Neural cell (in vitro differentiated cells): ENCODE measurements at regions not wholly inside any gene's neighbourhood (a gene's known extent, or its start where the extent isn't known, plus 50 kb on each side); places are given as distances from the start of the nearest gene placed in this dataset.

Experiments used
- H2AFZ ChIP-seq: fragments of 200-600, 300-800 bp; sonication (generic), shearing (Covaris generic); 2 replicates; pipeline ENCODE4 v1.6.0; 2014; ENCODE audit warnings: low read depth, mild to moderate bottlenecking, antibody characterized with exemption, low read length, moderate library complexity
- H3F3A ChIP-seq: fragments of 200-600 bp; shearing (Covaris generic); 2 replicates; pipeline ENCODE4 v1.6.1; 2016; ENCODE audit warnings: mild to moderate bottlenecking, moderate library complexity, mixed read lengths, antibody characterized with exemption, low read length; ENCODE audit not compliant: insufficient read depth, poor library complexity, severe bottlenecking
- H3K27ac ChIP-seq: fragments of 200-600, 300-800 bp; sonication (generic), shearing (Covaris generic); 2 replicates; pipeline ENCODE4 v1.5.1; 2014; ENCODE audit warnings: mild to moderate bottlenecking, low read length, moderate library complexity
- H3K27me3 ChIP-seq: fragments of 300-800, 200-600 bp; sonication (generic), shearing (Covaris generic); 2 replicates; pipeline ENCODE4 v1.6.0; 2014; ENCODE audit warnings: mild to moderate bottlenecking, low read depth, low read length, moderate library complexity; ENCODE audit not compliant: insufficient read depth
- H3K36me3 ChIP-seq: fragments of 300-800, 200-600 bp; sonication (generic), shearing (Covaris generic); 2 replicates; pipeline ENCODE4 v1.5.1; 2014; ENCODE audit warnings: mild to moderate bottlenecking, antibody characterized with exemption, low read length, moderate library complexity; ENCODE audit not compliant: insufficient read depth
- H3K4me2 ChIP-seq: fragments of 300-800, 200-600 bp; sonication (generic), shearing (Covaris generic); 2 replicates; pipeline ENCODE4 v1.6.0; 2014; ENCODE audit warnings: mild to moderate bottlenecking, low read length
- H3K4me3 ChIP-seq: fragments of 300-800, 200-600 bp; sonication (generic), shearing (Covaris generic); 2 replicates; pipeline ENCODE4 v1.5.1; 2014; ENCODE audit warnings: mild to moderate bottlenecking, low read length, moderate library complexity
- H3K79me2 ChIP-seq: fragments of 200-600 bp; shearing (Covaris generic); replicated peaks from 2 replicates; pipeline ENCODE4 v1.6.0; 2014; ENCODE audit warnings: mild to moderate bottlenecking, low read length, moderate library complexity; ENCODE audit not compliant: insufficient read depth
- H3K9ac ChIP-seq: fragments of 300-800, 200-600 bp; sonication (generic), shearing (Covaris generic); 2 replicates; pipeline ENCODE4 v1.6.1; 2016; ENCODE audit warnings: mild to moderate bottlenecking, low read length, mixed read lengths
- H3K9me2 ChIP-seq: fragments of 200-600 bp; shearing (Covaris generic); 2 replicates; pipeline ENCODE4 v1.6.1; 2016; ENCODE audit warnings: mild to moderate bottlenecking, low read length, mixed read lengths; ENCODE audit not compliant: insufficient read depth
- H3K9me3 ChIP-seq: fragments of 200-600, 300-800 bp; sonication (generic), shearing (Covaris generic); 2 replicates; pipeline ENCODE4 v1.6.1; 2016; ENCODE audit warnings: mild to moderate bottlenecking, mixed run types, low read length, moderate library complexity, mixed read lengths
- H4K20me1 ChIP-seq: fragments of 200-600 bp; shearing (Covaris generic); 2 replicates; pipeline ENCODE4 v1.6.1; 2016; ENCODE audit warnings: mild to moderate bottlenecking, mixed run types; ENCODE audit not compliant: insufficient read depth
- CTCF ChIP-seq: fragments of 450-650 bp; IDR thresholded peaks from 2 replicates; pipeline ENCODE4 v1.5.1; 2014; ENCODE audit warnings: antibody characterized with exemption, mild to moderate bottlenecking, moderate library complexity; ENCODE audit not compliant: poor library complexity, severe bottlenecking
- EP300 ChIP-seq: fragments of 450-650 bp; conservative IDR thresholded peaks from 2 replicates; pipeline ENCODE4 v1.6.1; 2014; ENCODE audit warnings: antibody characterized with exemption, mild to moderate bottlenecking, moderate library complexity; ENCODE audit not compliant: poor library complexity, severe bottlenecking
- EZH2 ChIP-seq: fragments of 200-600, 300-800 bp; shearing (Covaris generic), sonication (generic); IDR thresholded peaks from 2 replicates; pipeline ENCODE4 v1.6.1; 2014; ENCODE audit warnings: antibody characterized with exemption, low read length, borderline replicate concordance, mild to moderate bottlenecking; ENCODE audit not compliant: insufficient read depth, poor library complexity, severe bottlenecking
- MXI1 ChIP-seq: fragments of 450-650 bp; conservative IDR thresholded peaks from 2 replicates; pipeline ENCODE4 v1.6.1; 2014; ENCODE audit warnings: antibody characterized with exemption, mild to moderate bottlenecking; ENCODE audit not compliant: poor library complexity, severe bottlenecking
- POLR2AphosphoS5 ChIP-seq: IDR thresholded peaks from 2 replicates; pipeline ENCODE4 v1.6.1; 2012
- RAD21 ChIP-seq: fragments of 450-650 bp; conservative IDR thresholded peaks from 2 replicates; pipeline ENCODE4 v1.6.1; 2014; ENCODE audit warnings: antibody characterized with exemption, mild to moderate bottlenecking, moderate library complexity
- REST ChIP-seq: IDR thresholded peaks from 2 replicates; pipeline ENCODE4 v1.6.1; 2012; ENCODE audit warnings: borderline replicate concordance
- SMC3 ChIP-seq: fragments of 450-650 bp; conservative IDR thresholded peaks from 2 replicates; pipeline ENCODE4 v1.6.1; 2014; ENCODE audit warnings: antibody characterized with exemption, mild to moderate bottlenecking, moderate library complexity; ENCODE audit not compliant: poor library complexity
- TAF1 ChIP-seq: IDR thresholded peaks from 2 replicates; pipeline ENCODE4 v1.6.1; 2012; ENCODE audit warnings: low read depth

DNA sequence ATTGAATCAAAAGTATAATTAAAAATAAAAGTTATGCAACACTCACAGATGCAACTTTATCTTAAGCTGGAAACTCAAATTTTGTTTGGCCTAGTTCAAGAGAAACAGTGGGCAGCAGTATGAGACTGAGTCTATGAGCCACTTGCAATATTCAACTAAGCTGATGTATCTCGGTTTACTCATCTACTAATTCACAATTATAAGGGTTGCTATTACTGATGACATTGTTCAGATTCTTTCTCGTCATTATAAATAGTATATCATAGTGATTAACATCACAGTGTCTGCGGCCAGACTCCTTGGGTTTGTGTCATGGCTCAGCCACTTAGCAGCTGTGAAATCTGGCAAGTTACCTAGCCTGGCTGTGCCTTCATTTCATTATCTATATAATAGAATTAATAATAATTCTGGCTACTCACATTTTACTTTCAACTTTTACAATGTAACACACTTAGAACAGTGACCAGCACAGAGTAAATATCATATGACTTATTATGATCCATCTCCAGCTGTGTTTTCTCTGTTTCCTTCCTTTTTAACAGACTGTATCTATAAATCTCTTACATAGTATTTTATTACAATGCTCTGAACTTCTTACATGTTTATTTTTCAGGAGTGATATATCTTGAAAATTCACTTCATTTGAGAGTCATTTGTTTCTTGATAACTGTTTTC lies 194.3 kb upstream of the RGS18 start:
- no peak overlapping the region for H3K4me2 ChIP-seq

GRCh38 chr1:191969290-191969689 lies 189.0 kb upstream of the RGS18 start:
- H3K4me3 ChIP-seq, result no peak overlapping the region
- H2AFZ ChIP-seq, result no peak overlapping the region
- no peak overlapping the region for H3K27ac ChIP-seq
- no peaks in the 10 kb centered on the region for H3F3A ChIP-seq
- H3K9ac ChIP-seq, result no peak overlapping the region
- H3K36me3 ChIP-seq, result no peaks in the 10 kb centered on the region
- no peaks in the 10 kb centered on the region for H3K9me3 ChIP-seq
- H3K4me2 ChIP-seq, result no peak overlapping the region
- H3K9me2 ChIP-seq, result no peaks in the 10 kb centered on the region
- H3K27me3 ChIP-seq, result no peaks in the 10 kb centered on the region
- no peaks in the 10 kb centered on the region for H3K79me2 ChIP-seq
- H4K20me1 ChIP-seq, result no peaks in the 10 kb centered on the region
- TF ChIP-seq EP300 (no peak), SMC3 (no peak), REST (no peak), POLR2AphosphoS5 (no peak), TAF1 (no peak), EZH2 (no peak), RAD21 (no peak)

More for the DNA sequence above, 194.3 kb upstream of the RGS18 start:
- Histone ChIP-seq H3F3A (no peaks in the 10 kb centered on the region), H4K20me1 (no peaks in the 10 kb centered on the region), H2AFZ (no peak overlapping the region), H3K79me2 (no peaks in the 10 kb centered on the region), H3K27ac (no peak overlapping the region), H3K9me2 (no peaks in the 10 kb centered on the region), H3K4me3 (no peak overlapping the region), H3K9ac (no peak overlapping the region), H3K36me3 (no peaks in the 10 kb centered on the region), H3K9me3 (no peaks in the 10 kb centered on the region), H3K27me3 (no peaks in the 10 kb centered on the region)
- no peak for TF ChIP-seq POLR2AphosphoS5
- no peak for TF ChIP-seq REST
- no peak for TF ChIP-seq EP300
- no peak for TF ChIP-seq EZH2
- TF ChIP-seq MXI1, result no peak
- TF ChIP-seq SMC3, result no peak
- no peak for TF ChIP-seq RAD21
- TF ChIP-seq CTCF, result no peak
- TF ChIP-seq TAF1, result no peak
